ENCODE measurements at regions not wholly inside any gene's neighbourhood (a gene's known extent, or its start where the extent isn't known, plus 50 kb on each side); places are given as distances from the start of the nearest gene placed in this dataset.

- Histone ChIP-seq H3K9ac (ENCODE audit: low read length) (no peak overlapping the region), H3K36me3 (ENCODE audit: insufficient read depth, low read length) (no peaks in the 10 kb centered on the region), H3K4me3 (ENCODE audit: low read length) (no peak overlapping the region), H3K79me2 (replicated peaks; ENCODE audit: insufficient read depth, low read length) (no peaks in the 10 kb centered on the region), H3K9me3 (ENCODE audit: low read length) (no peaks in the 10 kb centered on the region), H2AFZ (ENCODE audit: low read depth, low read length) (no peak overlapping the region), H3K9me2 (ENCODE audit: insufficient read depth, low read length) (no peaks in the 10 kb centered on the region), H3F3A (ENCODE audit: insufficient read depth, low read length, poor library complexity, severe bottlenecking) (no peaks in the 10 kb centered on the region), H3K4me2 (ENCODE audit: low read length) (no peak overlapping the region), H3K27me3 (ENCODE audit: insufficient read depth, low read depth, low read length) (no peaks in the 10 kb centered on the region), H3K27ac (ENCODE audit: low read length) (no peak overlapping the region), H4K20me1 (ENCODE audit: insufficient read depth) (no peaks in the 10 kb centered on the region)
- no peak for TF ChIP-seq REST (IDR thresholded peaks at IDR 0.05; ENCODE audit: borderline replicate concordance)
- TF ChIP-seq MXI1 (conservative IDR thresholded peaks at IDR 0.05; ENCODE audit: poor library complexity, severe bottlenecking), result no peak
- no peak for TF ChIP-seq EP300 (conservative IDR thresholded peaks at IDR 0.05; ENCODE audit: poor library complexity, severe bottlenecking)
- TF ChIP-seq EZH2 (IDR thresholded peaks at IDR 0.05; ENCODE audit: borderline replicate concordance, insufficient read depth, low read length, poor library complexity, severe bottlenecking), result no peak
- no peak for TF ChIP-seq RAD21 (conservative IDR thresholded peaks at IDR 0.05)
- no peak for TF ChIP-seq POLR2AphosphoS5 (IDR thresholded peaks at IDR 0.05)
- TF ChIP-seq CTCF (IDR thresholded peaks at IDR 0.05; ENCODE audit: poor library complexity, severe bottlenecking), result no peak
- no peak for TF ChIP-seq SMC3 (conservative IDR thresholded peaks at IDR 0.05; ENCODE audit: poor library complexity)
- no peak for TF ChIP-seq TAF1 (IDR thresholded peaks at IDR 0.05; ENCODE audit: low read depth)
Observed at GRCh38 chr14:83287300-83287699, 1753.6 kb upstream of the SEL1L start.

GRCh38 chr14:83289390-83289789 lies 1755.7 kb upstream of the SEL1L start:
- Histone ChIP-seq H4K20me1 (ENCODE audit: insufficient read depth) (no peaks in the 10 kb centered on the region), H3K27me3 (ENCODE audit: insufficient read depth, low read depth, low read length) (no peaks in the 10 kb centered on the region), H3K4me2 (ENCODE audit: low read length) (no peak overlapping the region), H3K4me3 (ENCODE audit: low read length) (no peak overlapping the region), H3K9ac (ENCODE audit: low read length) (no peak overlapping the region), H3K9me3 (ENCODE audit: low read length) (no peaks in the 10 kb centered on the region), H3F3A (ENCODE audit: insufficient read depth, low read length, poor library complexity, severe bottlenecking) (no peaks in the 10 kb centered on the region), H3K36me3 (ENCODE audit: insufficient read depth, low read length) (no peaks in the 10 kb centered on the region), H3K79me2 (replicated peaks; ENCODE audit: insufficient read depth, low read length) (no peaks in the 10 kb centered on the region), H2AFZ (ENCODE audit: low read depth, low read length) (no peak overlapping the region), H3K9me2 (ENCODE audit: insufficient read depth, low read length) (no peaks in the 10 kb centered on the region), H3K27ac (ENCODE audit: low read length) (no peak overlapping the region)
- TF ChIP-seq REST (IDR thresholded peaks at IDR 0.05; ENCODE audit: borderline replicate concordance), result no peak
- TF ChIP-seq SMC3 (conservative IDR thresholded peaks at IDR 0.05; ENCODE audit: poor library complexity), result no peak
- TF ChIP-seq POLR2AphosphoS5 (IDR thresholded peaks at IDR 0.05), result no peak
- TF ChIP-seq TAF1 (IDR thresholded peaks at IDR 0.05; ENCODE audit: low read depth), result no peak
- TF ChIP-seq EP300 (conservative IDR thresholded peaks at IDR 0.05; ENCODE audit: poor library complexity, severe bottlenecking), result no peak
- no peak for TF ChIP-seq MXI1 (conservative IDR thresholded peaks at IDR 0.05; ENCODE audit: poor library complexity, severe bottlenecking)
- no peak for TF ChIP-seq RAD21 (conservative IDR thresholded peaks at IDR 0.05)
- TF ChIP-seq CTCF (IDR thresholded peaks at IDR 0.05; ENCODE audit: poor library complexity, severe bottlenecking), result no peak
- TF ChIP-seq EZH2 (IDR thresholded peaks at IDR 0.05; ENCODE audit: borderline replicate concordance, insufficient read depth, low read length, poor library complexity, severe bottlenecking), result no peak
